Uterus (tissue), 2 donors: ENCODE measurements at regions not wholly inside any gene's neighbourhood (a gene's known extent, or its start where the extent isn't known, plus 50 kb on each side); places are given as distances from the start of the nearest gene placed in this dataset.
"Not testable (repeated sequence)": the region's sequence is repeated elsewhere in the genome, so short reads cannot be mapped to it uniquely, and the experiment has no call there.

Experiments
- POLR2A ChIP-seq, 2 donors: fragments of 450-650 bp; IDR thresholded peaks; one replicate each; pipeline ENCODE4 v1.6.1; 2016; ENCODE audit warnings: antibody characterized with exemption in 2 of 2, mild to moderate bottlenecking in 1 of 2, moderate library complexity in 1 of 2
- TF ChIP-seq, protein P1 (sequence below), 4 experiments: fragments of 200-600 bp in 2 of 4; fragments of 450-650 bp in 2 of 4; sonication (generic) in 2 of 4; IDR thresholded peaks; one replicate each; pipeline ENCODE4 v1.5.1; 2016 to 2019; ENCODE audit warnings: antibody characterized with exemption in 4 of 4, mild to moderate bottlenecking in 2 of 4, moderate library complexity in 1 of 4

DNA sequence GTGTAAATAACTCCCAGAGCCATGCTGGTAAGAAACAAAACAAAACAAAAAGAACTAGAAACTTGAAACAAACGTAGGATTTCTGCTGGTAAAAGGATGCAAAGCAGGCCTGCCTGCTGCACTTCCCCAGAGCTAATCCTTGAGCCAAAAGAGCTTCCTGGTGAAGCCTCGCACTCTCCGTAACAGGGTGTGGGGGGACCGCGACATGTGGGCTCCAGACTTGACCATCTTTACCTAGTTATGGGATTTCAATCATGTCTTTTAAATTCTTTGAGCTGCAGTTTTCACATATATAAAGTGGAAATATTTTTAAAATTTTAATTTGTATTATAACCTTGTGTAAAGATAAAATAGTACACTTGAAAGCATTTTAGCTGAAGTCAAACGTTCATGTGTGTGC lies 92.5 kb downstream of the POTEG start:
- TF ChIP-seq POLR2A (IDR thresholded peaks at IDR 0.05) = not testable (repeated sequence)
- TF ChIP-seq, protein P1, sequence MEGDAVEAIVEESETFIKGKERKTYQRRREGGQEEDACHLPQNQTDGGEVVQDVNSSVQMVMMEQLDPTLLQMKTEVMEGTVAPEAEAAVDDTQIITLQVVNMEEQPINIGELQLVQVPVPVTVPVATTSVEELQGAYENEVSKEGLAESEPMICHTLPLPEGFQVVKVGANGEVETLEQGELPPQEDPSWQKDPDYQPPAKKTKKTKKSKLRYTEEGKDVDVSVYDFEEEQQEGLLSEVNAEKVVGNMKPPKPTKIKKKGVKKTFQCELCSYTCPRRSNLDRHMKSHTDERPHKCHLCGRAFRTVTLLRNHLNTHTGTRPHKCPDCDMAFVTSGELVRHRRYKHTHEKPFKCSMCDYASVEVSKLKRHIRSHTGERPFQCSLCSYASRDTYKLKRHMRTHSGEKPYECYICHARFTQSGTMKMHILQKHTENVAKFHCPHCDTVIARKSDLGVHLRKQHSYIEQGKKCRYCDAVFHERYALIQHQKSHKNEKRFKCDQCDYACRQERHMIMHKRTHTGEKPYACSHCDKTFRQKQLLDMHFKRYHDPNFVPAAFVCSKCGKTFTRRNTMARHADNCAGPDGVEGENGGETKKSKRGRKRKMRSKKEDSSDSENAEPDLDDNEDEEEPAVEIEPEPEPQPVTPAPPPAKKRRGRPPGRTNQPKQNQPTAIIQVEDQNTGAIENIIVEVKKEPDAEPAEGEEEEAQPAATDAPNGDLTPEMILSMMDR (IDR thresholded peaks at IDR 0.05) = not testable (repeated sequence)
